ENCODE measurements at regions not wholly inside any gene's neighbourhood (a gene's known extent, or its start where the extent isn't known, plus 50 kb on each side); places are given as distances from the start of the nearest gene placed in this dataset.

DNA sequence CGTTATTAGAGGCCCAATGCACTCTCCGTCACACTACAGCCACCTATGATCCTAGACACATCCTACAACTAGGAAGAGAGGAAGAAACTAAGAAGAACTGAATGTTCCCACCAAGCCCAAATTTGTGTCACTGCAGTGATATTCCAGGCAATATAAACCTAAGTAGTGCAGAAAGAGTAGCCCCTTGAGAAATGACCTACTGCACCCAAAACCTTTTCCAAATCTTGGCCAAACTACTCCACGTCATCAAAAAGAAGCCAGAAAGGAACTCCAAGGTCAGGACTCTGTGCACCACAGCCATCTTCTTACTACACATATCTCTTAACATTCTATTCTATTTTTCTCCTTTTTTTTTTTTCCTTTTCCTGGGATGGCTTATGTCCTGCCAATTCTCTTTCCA lies 60.2 kb downstream of the ADAMTS1 start:
- no peak for DNase-seq
- ATAC-seq, result no peak
- Mint-ChIP-seq H3K4me1 (no peaks in the 10 kb centered on the region), H3K4me3 (no peak overlapping the region), H3K27me3 (no peaks in the 10 kb centered on the region), H3K9me3 (no peaks in the 10 kb centered on the region), H3K27ac (no peak overlapping the region)

DNA sequence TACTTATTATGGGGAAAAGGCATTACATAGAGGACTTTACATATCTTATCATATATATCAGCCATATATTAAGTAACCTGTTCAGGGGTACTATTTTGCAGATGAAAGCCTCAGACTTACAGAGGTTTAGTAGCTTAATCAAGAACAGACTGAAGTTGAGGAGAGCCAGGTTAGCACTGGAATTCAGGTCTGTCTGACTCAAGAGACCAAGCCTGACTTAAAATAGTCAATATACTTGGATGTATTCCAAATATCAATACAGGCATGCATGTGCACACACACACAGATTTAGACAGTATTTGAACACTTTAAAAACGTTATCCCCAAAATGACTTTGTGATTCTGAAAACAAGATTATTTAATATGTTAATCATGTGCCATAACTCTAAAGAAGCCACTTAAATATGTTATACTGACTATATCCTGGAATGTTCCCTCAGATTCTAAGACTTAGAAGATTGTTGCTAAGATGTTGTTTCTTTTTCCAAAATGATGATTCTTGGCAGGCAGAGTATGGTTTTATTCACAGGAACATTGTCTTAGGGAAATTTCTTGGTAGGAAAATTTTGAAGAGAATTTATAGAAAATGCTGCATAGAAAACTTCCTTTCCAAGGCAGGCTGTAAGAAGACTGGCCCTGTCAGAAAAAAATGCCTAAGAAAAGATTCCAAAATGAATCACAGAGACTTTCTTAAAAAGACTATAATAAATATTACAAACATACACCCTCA lies 61.6 kb downstream of the ADAMTS1 start:
- Mint-ChIP-seq H3K27me3 (no peaks in the 10 kb centered on the region), H3K9me3 (no peaks in the 10 kb centered on the region)

DNA sequence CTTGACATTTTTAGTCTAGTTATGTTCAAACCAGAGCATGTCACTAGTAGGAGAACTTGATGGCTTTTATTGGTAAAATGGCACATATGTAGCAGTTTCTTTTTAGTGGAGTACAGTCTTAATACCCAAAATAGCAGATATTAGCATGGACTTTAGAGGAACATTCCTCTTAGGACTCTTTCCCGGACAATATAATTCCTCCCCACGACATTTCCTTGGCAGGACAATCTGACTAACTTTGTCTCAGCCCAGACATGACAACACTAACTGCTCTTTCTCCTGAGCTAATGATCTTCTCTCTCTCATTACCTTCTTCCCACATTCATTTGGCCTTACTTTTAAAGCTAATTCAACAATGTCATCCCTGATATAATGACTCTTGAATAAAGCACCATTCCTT lies 62.5 kb downstream of the ADAMTS1 start:
- no peak for ATAC-seq
- H3K4me1 Mint-ChIP-seq, result no peaks in the 10 kb centered on the region
- no peak for DNase-seq
- no peaks in the 10 kb centered on the region for H3K27me3 Mint-ChIP-seq
- no peaks in the 10 kb centered on the region for H3K9me3 Mint-ChIP-seq
- no peak overlapping the region for H3K27ac Mint-ChIP-seq
- no peak overlapping the region for H3K4me3 Mint-ChIP-seq

More for the DNA sequence above, 61.6 kb downstream of the ADAMTS1 start:
- H3K4me1 Mint-ChIP-seq, result no peaks in the 10 kb centered on the region
- H3K27ac Mint-ChIP-seq, result no peak overlapping the region
- no peak for ATAC-seq
- H3K4me3 Mint-ChIP-seq, result no peak overlapping the region
- DNase-seq, result no peak

DNA sequence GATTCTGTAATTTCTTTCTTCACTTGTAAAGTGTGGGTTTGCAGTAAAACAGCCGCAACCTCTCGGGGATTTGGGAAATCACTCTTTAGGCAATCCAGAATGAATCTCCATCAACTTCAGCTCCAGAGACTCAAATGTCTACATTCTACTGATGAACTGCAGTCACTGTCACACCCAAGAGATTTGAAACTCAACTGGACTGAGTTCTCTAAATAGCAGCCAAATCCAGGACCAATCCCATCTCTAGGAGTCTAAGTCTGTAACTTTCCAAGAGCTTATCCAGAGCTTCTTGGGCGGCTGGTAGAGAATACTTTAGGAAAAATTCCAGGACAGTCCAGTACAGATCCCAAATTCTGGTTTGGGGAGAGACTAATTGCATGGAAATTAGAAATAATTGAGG lies 62.9 kb downstream of the ADAMTS1 start:
- no peak overlapping the region for H3K4me3 Mint-ChIP-seq
- ATAC-seq, result no peak
- no peak overlapping the region for H3K27ac Mint-ChIP-seq
- DNase-seq, result no peak
- no peaks in the 10 kb centered on the region for H3K4me1 Mint-ChIP-seq
- H3K27me3 Mint-ChIP-seq, result no peaks in the 10 kb centered on the region
- no peaks in the 10 kb centered on the region for H3K9me3 Mint-ChIP-seq

DNA sequence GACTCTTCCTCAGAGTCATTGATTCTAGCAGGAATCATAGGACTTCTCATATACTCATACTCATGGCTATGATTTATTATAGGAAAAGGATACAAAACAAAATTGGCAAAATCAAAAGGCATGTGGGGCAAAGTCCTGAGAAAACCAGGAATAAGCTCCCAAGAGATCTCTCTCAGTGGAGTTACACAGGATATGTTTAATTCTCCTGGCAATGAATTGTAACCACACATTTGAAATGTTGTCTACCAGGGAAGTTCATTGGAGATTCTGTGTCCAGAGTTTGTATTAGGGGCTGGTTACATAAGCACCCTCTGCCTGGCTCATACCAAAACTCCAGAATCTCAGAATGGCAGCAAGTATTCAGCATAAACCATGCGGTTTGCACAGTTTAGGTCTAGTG lies 63.9 kb downstream of the ADAMTS1 start:
- no peaks in the 10 kb centered on the region for H3K27me3 Mint-ChIP-seq
- DNase-seq, result no peak
- H3K4me3 Mint-ChIP-seq, result no peak overlapping the region
- no peaks in the 10 kb centered on the region for H3K4me1 Mint-ChIP-seq
- H3K27ac Mint-ChIP-seq, result no peak overlapping the region
- H3K9me3 Mint-ChIP-seq, result no peaks in the 10 kb centered on the region
- no peak for ATAC-seq

DNA sequence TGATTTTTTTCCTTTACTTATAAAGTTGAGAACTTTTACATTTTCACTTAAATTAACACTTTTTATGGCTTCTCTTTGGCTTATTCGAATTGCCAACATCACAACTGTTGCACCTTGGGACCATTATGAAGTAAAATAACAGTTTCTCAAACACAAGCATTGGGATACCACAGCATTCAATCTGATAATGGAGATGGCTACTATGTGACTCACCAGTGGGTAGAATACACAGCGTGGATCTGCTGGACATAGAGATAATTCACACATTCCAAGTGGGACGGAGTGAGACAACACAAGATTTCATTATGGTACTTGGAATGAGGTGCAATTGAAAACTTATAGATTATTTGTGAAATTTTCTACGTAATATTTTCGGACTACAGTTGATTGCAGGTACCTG lies 68.0 kb downstream of the ADAMTS1 start:
- Mint-ChIP-seq H3K4me3 (no peak overlapping the region), H3K27ac (no peak overlapping the region), H3K27me3 (no peaks in the 10 kb centered on the region), H3K9me3 (no peaks in the 10 kb centered on the region), H3K4me1 (no peaks in the 10 kb centered on the region)
- DNase-seq, result no peak
- ATAC-seq, result no peak

DNA sequence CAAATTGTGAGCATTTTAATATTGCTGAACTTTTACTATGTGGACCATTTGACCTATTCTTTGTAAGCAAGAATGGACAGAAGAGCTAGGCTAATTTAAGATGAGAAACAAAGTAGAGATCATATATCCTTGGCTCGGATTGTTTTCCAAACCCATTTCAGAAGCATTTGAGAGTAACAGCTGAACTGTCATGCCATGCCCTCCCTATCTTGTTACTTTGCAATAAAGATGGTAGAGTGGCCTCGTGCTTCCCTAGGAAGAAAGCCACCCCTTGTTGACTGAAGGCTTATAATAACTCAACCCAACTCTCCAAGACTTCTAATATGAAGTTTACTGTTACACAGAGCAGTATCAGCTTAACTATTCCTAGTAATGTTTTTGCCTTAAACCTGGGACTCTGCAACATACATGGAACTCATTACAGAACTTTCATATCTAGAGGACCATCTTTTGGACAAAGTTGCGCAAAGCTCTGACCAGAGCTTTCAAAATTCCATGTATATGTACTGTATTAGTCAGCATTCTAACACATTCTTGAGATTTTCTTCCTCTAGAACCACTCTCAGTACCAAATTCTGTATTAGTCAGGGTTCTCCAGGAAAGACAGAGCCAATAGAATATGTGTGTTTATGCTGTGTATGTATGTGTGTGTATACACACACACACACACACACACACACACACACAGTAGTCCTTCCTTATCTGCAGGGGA lies 68.7 kb downstream of the ADAMTS1 start:
- Mint-ChIP-seq H3K9me3 (no peaks in the 10 kb centered on the region), H3K4me1 (no peaks in the 10 kb centered on the region), H3K4me3 (no peak overlapping the region), H3K27ac (no peak overlapping the region), H3K27me3 (no peaks in the 10 kb centered on the region)
- ATAC-seq (no peak), DNase-seq (no peak)

DNA sequence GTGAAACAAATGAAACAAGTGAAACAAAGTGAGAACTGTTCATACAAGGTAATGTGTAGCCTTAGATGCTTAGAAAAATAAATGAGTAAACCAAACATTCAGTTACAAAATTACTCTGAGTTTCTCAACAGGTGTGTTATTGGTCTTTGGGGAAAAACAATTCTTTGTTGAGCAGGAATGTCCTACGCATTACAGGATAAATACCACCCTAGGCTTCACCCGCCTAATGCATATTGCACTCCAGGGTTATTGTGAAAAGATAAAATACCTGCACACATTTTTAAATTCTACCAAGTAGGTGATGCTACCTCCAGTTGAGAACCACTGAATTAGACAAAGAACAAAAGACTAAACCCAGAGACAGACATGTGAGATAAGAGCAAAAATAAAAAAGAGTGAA lies 72.2 kb downstream of the ADAMTS1 start:
- Mint-ChIP-seq H3K9me3 (no peaks in the 10 kb centered on the region), H3K4me3 (no peak overlapping the region), H3K27me3 (no peaks in the 10 kb centered on the region), H3K4me1 (no peaks in the 10 kb centered on the region), H3K27ac (no peak overlapping the region)
- DNase-seq (no peak), ATAC-seq (no peak)

DNA sequence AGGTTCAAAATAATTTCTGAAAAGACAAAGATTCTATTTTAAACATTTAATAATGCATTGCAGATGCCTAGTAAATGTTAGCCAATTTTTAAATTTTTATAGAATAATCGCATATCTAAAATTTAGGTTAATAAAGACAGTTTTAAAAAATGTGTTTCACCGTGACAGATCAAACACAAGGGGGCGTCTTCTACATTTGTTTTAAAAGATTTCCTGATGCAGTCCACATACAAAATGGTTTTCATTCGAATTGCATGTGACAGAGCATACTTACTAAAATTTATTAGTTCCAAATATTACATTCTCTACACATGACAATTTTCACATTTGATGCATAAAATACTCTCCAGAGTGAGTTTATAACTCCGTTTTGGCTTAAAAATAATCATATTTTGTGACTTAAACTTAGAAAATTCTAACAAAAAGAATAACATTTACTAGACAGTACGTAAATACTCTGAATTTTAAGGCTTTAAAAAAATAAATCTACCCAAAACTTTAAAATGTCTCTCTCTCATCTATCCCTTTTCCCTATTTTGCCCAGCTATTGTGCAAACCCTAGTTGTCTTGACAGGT lies 75.5 kb downstream of the ADAMTS1 start:
- ATAC-seq, result no peak
- DNase-seq, result no peak
- no peaks in the 10 kb centered on the region for H3K9me3 Mint-ChIP-seq
- no peaks in the 10 kb centered on the region for H3K27me3 Mint-ChIP-seq
- H3K4me3 Mint-ChIP-seq, result no peak overlapping the region
- H3K4me1 Mint-ChIP-seq, result no peaks in the 10 kb centered on the region
- H3K27ac Mint-ChIP-seq, result no peak overlapping the region

DNA sequence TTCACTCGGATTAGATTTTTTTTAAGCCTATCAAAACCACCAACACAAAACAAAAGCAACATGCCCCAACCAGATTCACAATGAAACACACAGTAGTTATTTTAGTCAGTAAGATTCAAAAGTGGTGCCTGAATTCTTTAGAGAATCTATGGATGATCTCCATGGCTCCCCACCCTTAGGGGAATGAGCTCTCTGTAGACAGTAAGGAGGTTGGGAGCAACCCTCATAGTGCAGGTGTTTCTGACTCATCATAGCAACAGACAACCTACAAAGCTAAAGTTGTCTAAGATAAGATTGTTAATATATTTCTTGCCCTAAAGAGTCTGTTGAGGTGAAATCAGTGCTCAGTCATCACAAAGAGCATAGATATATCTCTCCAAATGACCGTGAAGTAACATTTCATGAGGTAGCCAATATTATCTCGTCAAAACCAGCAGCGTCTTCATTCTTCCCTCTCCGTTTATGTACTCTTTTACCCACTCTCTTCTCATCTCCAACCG lies 78.3 kb downstream of the ADAMTS1 start:
- Mint-ChIP-seq H3K9me3 (no peaks in the 10 kb centered on the region), H3K4me1 (no peaks in the 10 kb centered on the region), H3K4me3 (no peak overlapping the region), H3K27me3 (no peaks in the 10 kb centered on the region), H3K27ac (no peak overlapping the region)
- DNase-seq (no peak), ATAC-seq (no peak)

DNA sequence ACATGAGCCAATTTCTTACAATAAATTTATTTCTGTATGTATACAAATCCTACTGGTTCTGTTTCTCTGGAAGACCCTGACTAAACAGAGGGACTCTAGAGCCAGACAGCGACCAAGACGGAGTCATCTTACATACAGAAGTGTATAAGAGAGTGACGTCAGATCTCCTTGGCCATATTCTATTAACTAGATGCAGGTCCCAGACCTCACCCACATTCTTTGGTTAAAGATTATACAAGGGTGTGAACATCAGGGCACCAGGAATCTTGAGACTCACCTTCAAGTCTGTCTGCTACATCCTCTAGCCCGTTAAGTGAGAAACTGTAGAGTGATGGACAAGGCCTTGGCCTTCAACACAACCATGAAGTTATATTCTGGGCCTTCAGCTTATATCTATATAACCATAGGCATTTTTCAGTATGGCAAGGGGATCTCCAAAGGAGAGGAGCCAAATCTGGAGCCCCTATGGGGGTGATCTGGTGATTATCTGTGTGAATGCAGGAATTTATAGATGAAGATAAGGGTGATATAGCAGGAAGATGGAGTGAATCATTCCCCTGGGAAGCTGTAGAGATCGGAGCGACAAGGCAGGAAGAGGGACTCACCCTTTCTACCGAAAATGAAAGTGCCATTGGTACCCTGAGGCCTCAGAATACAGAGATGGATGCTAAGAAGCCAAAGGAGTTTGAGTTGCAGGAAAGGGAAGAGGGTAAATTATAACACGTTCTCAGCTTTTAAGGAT lies 83.9 kb downstream of the ADAMTS1 start:
- no peaks in the 10 kb centered on the region for H3K4me1 Mint-ChIP-seq
- no peaks in the 10 kb centered on the region for H3K9me3 Mint-ChIP-seq
- no peak overlapping the region for H3K27ac Mint-ChIP-seq
- DNase-seq (no peak), ATAC-seq (no peak)
- no peak overlapping the region for H3K4me3 Mint-ChIP-seq
- no peaks in the 10 kb centered on the region for H3K27me3 Mint-ChIP-seq

DNA sequence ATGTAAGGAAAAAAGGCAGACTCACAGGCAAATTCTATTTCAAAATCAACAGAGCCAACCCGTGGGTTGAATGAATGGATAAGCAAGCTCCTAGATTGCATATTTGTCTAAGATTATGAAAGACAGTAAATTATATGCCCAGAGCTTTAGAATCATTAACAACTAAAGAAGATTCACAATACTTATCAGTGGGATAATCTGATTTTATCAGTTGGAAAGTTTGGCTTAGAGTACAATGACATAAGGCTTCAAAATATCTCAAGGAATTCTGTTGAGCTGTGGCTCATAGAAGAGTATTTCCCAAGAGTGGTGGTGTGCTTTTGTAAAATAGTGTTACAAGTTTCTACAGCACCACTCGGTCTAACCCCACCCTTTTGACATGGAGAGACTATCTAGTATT lies 85.5 kb downstream of the ADAMTS1 start:
- DNase-seq, result no peak
- ATAC-seq, result no peak
- Mint-ChIP-seq H3K4me3 (no peak overlapping the region), H3K27me3 (no peaks in the 10 kb centered on the region), H3K4me1 (no peaks in the 10 kb centered on the region), H3K9me3 (no peaks in the 10 kb centered on the region), H3K27ac (no peak overlapping the region)

DNA sequence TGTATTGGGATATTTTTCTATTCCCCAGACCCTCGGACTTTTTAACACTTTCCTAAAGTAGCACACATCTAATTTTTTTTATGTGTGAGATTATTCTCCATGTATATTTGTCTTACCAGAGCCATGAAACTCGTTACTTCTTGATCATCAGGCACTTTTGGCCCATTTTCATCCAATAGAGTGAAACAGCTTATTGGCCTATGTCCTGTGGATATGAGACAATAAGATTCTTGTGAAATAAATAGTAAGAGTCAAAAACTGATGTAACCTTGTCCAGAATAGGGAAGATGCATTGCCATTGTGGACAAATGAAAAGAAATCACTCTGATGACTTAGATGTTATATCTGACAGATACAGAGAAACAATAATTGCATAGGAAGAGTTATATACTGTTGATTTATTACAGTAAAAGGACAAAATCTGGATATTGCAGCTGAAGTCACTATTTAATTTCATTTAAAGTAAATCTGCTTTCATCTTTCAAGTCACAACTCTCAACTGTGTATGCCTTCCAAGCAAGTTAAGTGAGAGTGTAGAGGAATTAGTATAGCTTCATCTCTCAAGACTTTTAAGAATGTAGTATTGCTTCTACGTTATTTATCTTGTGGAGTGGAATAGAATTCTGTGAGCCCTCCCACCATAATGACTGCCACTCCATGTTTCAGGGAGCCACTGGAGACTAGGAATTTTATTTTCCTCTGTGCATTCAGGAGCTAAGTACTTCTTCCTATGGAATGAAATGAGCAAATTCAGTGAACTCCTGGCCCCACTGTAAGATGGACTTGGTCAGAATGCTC lies 86.9 kb downstream of the ADAMTS1 start:
- H3K27me3 Mint-ChIP-seq, result no peaks in the 10 kb centered on the region

DNA sequence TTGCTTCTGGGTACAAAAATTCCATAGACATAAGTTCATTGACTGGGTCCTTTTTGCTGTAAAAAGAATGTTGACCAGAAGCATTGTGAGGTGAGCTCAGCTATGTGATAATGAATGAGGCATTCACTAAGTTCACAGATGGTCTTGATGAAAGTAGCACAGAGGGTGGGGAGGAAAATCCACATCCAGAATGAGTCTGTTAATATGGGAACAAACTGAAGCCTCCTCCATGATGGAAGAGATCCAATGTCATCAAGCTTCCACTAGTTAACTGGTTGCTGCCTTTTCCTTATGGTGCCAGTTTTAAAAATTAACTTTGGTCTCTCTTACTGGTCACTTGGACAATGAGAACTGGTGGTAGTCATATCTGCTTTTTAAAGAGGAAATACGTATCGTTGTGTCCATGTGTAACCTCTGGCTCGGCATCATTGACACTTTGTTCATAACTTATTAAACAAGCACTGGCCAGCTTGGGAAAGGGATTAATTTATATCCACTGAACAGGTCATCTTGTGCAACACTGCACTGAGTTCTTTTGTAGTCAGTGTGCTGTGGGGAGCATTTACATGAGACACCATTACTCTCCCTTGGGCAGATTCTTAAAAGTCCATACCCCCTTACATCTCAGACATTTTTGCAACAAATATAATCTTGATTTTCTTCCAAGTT lies 88.6 kb downstream of the ADAMTS1 start:
- ATAC-seq (no peak), DNase-seq (no peak)
- H3K4me3 Mint-ChIP-seq, result no peak overlapping the region
- H3K4me1 Mint-ChIP-seq, result no peaks in the 10 kb centered on the region
- no peaks in the 10 kb centered on the region for H3K9me3 Mint-ChIP-seq
- no peaks in the 10 kb centered on the region for H3K27me3 Mint-ChIP-seq
- no peak overlapping the region for H3K27ac Mint-ChIP-seq

More for the DNA sequence above, 86.9 kb downstream of the ADAMTS1 start:
- H3K4me3 Mint-ChIP-seq, result no peak overlapping the region
- H3K27ac Mint-ChIP-seq, result no peak overlapping the region
- no peaks in the 10 kb centered on the region for H3K4me1 Mint-ChIP-seq
- no peak for ATAC-seq
- no peaks in the 10 kb centered on the region for H3K9me3 Mint-ChIP-seq
- no peak for DNase-seq

DNA sequence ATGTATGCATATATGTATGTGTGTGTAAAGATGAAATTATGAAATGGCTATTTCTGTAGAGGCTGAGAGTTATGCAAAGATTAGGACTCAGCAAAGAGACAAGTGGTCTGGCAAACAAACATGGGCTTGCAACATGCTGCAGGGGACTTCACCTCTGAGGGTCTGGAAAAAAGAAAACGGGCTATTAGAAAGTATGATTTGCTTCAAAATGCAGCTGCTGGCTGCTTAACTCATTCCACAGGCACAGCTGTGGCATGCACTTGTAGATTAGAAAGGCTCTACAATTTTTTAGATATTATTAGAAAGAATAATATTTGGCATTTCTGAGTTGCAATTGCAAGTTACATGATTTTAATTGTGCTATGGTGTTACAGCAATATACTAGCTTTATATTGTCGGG lies 90.4 kb downstream of the ADAMTS1 start:
- DNase-seq (no peak), ATAC-seq (no peak)
- H3K4me3 Mint-ChIP-seq, result no peak overlapping the region
- peak overlapping the region in 1 of 2 donors; percentile 12 for H3K27ac Mint-ChIP-seq
- H3K27me3 Mint-ChIP-seq, result no peaks in the 10 kb centered on the region
- no peaks in the 10 kb centered on the region for H3K4me1 Mint-ChIP-seq
- H3K9me3 Mint-ChIP-seq, result no peaks in the 10 kb centered on the region
